GM23338 (cell line): ENCODE measurements at regions not wholly inside any gene's neighbourhood (a gene's known extent, or its start where the extent isn't known, plus 50 kb on each side); places are given as distances from the start of the nearest gene placed in this dataset.

Experiments
- ATAC-seq: fragments of 200-7000 bp; cut with Tn5 transposase; 3 replicates; pipeline ENCODE4 v1.9.1; 2020
- DNase-seq: peaks from one replicate; pipeline ENCODE4 v3.0.0-alpha.2; 2015; ENCODE audit warnings: low spot score
- H2AFZ ChIP-seq: fragments of 200-600 bp; sonication (generic); 2 replicates; pipeline ENCODE4 v1.8.0; 2016; ENCODE audit warnings: antibody characterized with exemption, mild to moderate bottlenecking, moderate library complexity
- H3F3A ChIP-seq: fragments of 200-600 bp; sonication (generic); replicated peaks from 2 replicates; pipeline ENCODE4 v1.8.0; 2017; ENCODE audit warnings: antibody characterized with exemption, mixed run types, low read depth
- H3K27ac ChIP-seq: fragments of 200-600 bp; sonication (generic); 2 replicates; pipeline ENCODE4 v1.6.1; 2016; ENCODE audit warnings: low read depth
- H3K27me3 ChIP-seq: fragments of 200-600 bp; sonication (generic); 2 replicates; pipeline ENCODE4 v1.8.0; 2016; ENCODE audit warnings: mild to moderate bottlenecking, mixed run types, moderate library complexity; ENCODE audit not compliant: insufficient read depth
- H3K36me3 ChIP-seq: fragments of 200-600 bp; sonication (generic); 2 replicates; pipeline ENCODE4 v1.8.0; 2016; ENCODE audit warnings: mild to moderate bottlenecking; ENCODE audit not compliant: insufficient read depth
- H3K4me1 ChIP-seq: fragments of 200-600 bp; sonication (generic); 2 replicates; pipeline ENCODE4 v1.8.0; 2016; ENCODE audit warnings: mild to moderate bottlenecking, moderate library complexity; ENCODE audit not compliant: insufficient read depth
- H3K4me2 ChIP-seq: fragments of 200-600 bp; sonication (generic); 2 replicates; pipeline ENCODE4 v1.7.1; 2017; ENCODE audit warnings: mixed run types
- H3K4me3 ChIP-seq: fragments of 200-600 bp; sonication (generic); 2 replicates; pipeline ENCODE4 v1.6.1; 2016; ENCODE audit warnings: mixed run types
- H3K79me2 ChIP-seq: fragments of 200-600 bp; sonication (generic); replicated peaks from 2 replicates; pipeline ENCODE4 v1.8.0; 2017; ENCODE audit warnings: mild to moderate bottlenecking; ENCODE audit not compliant: insufficient read depth
- H3K9me2 ChIP-seq: fragments of 200-600 bp; sonication (generic); 2 replicates; pipeline ENCODE4 v1.8.0; 2017; ENCODE audit not compliant: insufficient read depth
- H4K20me1 ChIP-seq: fragments of 200-600 bp; sonication (generic); replicated peaks from 2 replicates; pipeline ENCODE4 v1.8.0; 2017; ENCODE audit warnings: mild to moderate bottlenecking; ENCODE audit not compliant: insufficient read depth
- H3K27ac Mint-ChIP-seq: 2 replicates; pipeline ENCODE4 v1.8.0; 2020; ENCODE audit warnings: inconsistent platforms, mild to moderate bottlenecking, moderate library complexity, mixed read lengths
- H3K27me3 Mint-ChIP-seq: 3 replicates; pipeline ENCODE4 v1.8.0; 2022; ENCODE audit warnings: low read depth, mild to moderate bottlenecking, moderate library complexity, mixed read lengths, inconsistent platforms; ENCODE audit not compliant: insufficient read depth, poor library complexity
- H3K36me3 Mint-ChIP-seq: 3 replicates; pipeline ENCODE4 v1.8.0; 2021; ENCODE audit warnings: low read depth, mild to moderate bottlenecking, inconsistent platforms, moderate library complexity, mixed read lengths
- H3K4me1 Mint-ChIP-seq: 3 replicates; pipeline ENCODE4 v1.8.0; 2020; ENCODE audit warnings: mild to moderate bottlenecking, inconsistent platforms, mixed read lengths
- H3K4me3 Mint-ChIP-seq: 3 replicates; pipeline ENCODE4 v1.8.0; 2021; ENCODE audit warnings: moderate library complexity, mild to moderate bottlenecking, inconsistent platforms, mixed read lengths
- H3K9me3 Mint-ChIP-seq: 3 replicates; pipeline ENCODE4 v1.8.0; 2020; ENCODE audit warnings: moderate library complexity, mild to moderate bottlenecking, inconsistent platforms, mixed read lengths
- CREB1 ChIP-seq: fragments of 250-450 bp; sonication (Bioruptor Pico); IDR thresholded peaks from 2 replicates; pipeline ENCODE4 v1.5.0; 2020; ENCODE audit warnings: low read depth, mild to moderate bottlenecking, moderate library complexity
- CTCF ChIP-seq, 2 experiments: fragments of 200-600 bp in 1 of 2; sonication (generic) in 1 of 2; conservative IDR thresholded peaks; 2 replicates each; pipeline versions ENCODE4 v1.5.1 to v1.6.1; 2016 to 2017; ENCODE audit warnings: antibody characterized with exemption in 2 of 2, low read depth in 2 of 2, mild to moderate bottlenecking in 2 of 2, moderate library complexity in 1 of 2
- ETS1 ChIP-seq: IDR thresholded peaks from 2 replicates; pipeline ENCODE4 v1.6.1; 2016; ENCODE audit warnings: antibody characterized with exemption
- EZH2phosphoT487 ChIP-seq: fragments of 200-600 bp; sonication (generic); IDR thresholded peaks from one replicate; pipeline ENCODE4 v1.8.1; 2018; ENCODE audit warnings: antibody characterized with exemption; ENCODE audit not compliant: unreplicated experiment
- NANOG ChIP-seq: IDR thresholded peaks from 2 replicates; pipeline ENCODE4 v1.6.1; 2016; ENCODE audit warnings: antibody characterized with exemption, borderline replicate concordance
- STAT1 ChIP-seq: IDR thresholded peaks from one replicate; pipeline ENCODE4 v1.6.1; 2016; ENCODE audit warnings: antibody characterized with exemption; ENCODE audit not compliant: unreplicated experiment
- ZNF114 ChIP-seq: fragments of 250-450 bp; sonication (Bioruptor Pico); IDR thresholded peaks from 2 replicates; pipeline ENCODE4 v1.5.0; 2020; ENCODE audit warnings: mild to moderate bottlenecking, moderate library complexity
- ZNF462 ChIP-seq: fragments of 250-450 bp; sonication (Bioruptor Pico); IDR thresholded peaks from 2 replicates; pipeline ENCODE4 v1.5.0; 2020; ENCODE audit warnings: mild to moderate bottlenecking, moderate library complexity

GRCh38 chr11:86179646-86180064, 64.9 kb upstream of the EED start (continued):
- TF ChIP-seq EZH2phosphoT487, result no peak
- TF ChIP-seq ETS1, result no peak

- H3K9me2 ChIP-seq, result no peaks in the 10 kb centered on the region
- no peaks in the 10 kb centered on the region for H3K79me2 ChIP-seq
- no peaks in the 10 kb centered on the region for H3K27me3 ChIP-seq
- H3K36me3 Mint-ChIP-seq, result no peaks in the 10 kb centered on the region
- H3K27me3 Mint-ChIP-seq, result no peaks in the 10 kb centered on the region
- no peak overlapping the region for H3K4me3 ChIP-seq
- no peaks in the 10 kb centered on the region for H3K4me1 Mint-ChIP-seq
- no peaks in the 10 kb centered on the region for H3F3A ChIP-seq
- no peak for TF ChIP-seq NANOG
- ATAC-seq, result no peak
- no peak for DNase-seq
- H3K4me2 ChIP-seq, result no peak overlapping the region
- no peak overlapping the region for H3K4me3 Mint-ChIP-seq
- H3K9me3 Mint-ChIP-seq, result no peaks in the 10 kb centered on the region
- no peaks in the 10 kb centered on the region for H3K36me3 ChIP-seq
- no peak overlapping the region for H3K27ac Mint-ChIP-seq
- no peak overlapping the region for H3K27ac ChIP-seq
- H4K20me1 ChIP-seq, result no peaks in the 10 kb centered on the region
- no peaks in the 10 kb centered on the region for H3K4me1 ChIP-seq
- no peak overlapping the region for H2AFZ ChIP-seq
These were observed 67.3 kb upstream of the EED start for GRCh38 chr11:86177302-86177701.

- DNase-seq (no peak), ATAC-seq (no peak)
- Histone ChIP-seq H3K27ac (no peak overlapping the region), H3K79me2 (no peaks in the 10 kb centered on the region), H3K27me3 (no peaks in the 10 kb centered on the region), H3K4me1 (no peaks in the 10 kb centered on the region; the same call in 1 of the 2 replicates), H4K20me1 (no peaks in the 10 kb centered on the region), H3K4me3 (no peak overlapping the region), H3F3A (no peaks in the 10 kb centered on the region), H2AFZ (no peak overlapping the region), H3K9me2 (no peaks in the 10 kb centered on the region), H3K36me3 (no peaks in the 10 kb centered on the region), H3K4me2 (no peak overlapping the region)
- Mint-ChIP-seq H3K4me1 (no peaks in the 10 kb centered on the region; the same call in 2 of the 3 replicates), H3K27ac (no peak overlapping the region), H3K36me3 (no peaks in the 10 kb centered on the region), H3K27me3 (no peaks in the 10 kb centered on the region), H3K4me3 (no peak overlapping the region), H3K9me3 (no peaks in the 10 kb centered on the region)
- no peak for TF ChIP-seq ZNF114 (CRISPR knock-in tag)
- TF ChIP-seq NANOG, result no peak
- no peak for TF ChIP-seq CTCF (conservative IDR thresholded peaks at IDR 0.05; ENCODE audit: low read depth in 2 of 2)
- TF ChIP-seq ETS1, result no peak
- no peak for TF ChIP-seq STAT1
- no peak for TF ChIP-seq CREB1
- no peak for TF ChIP-seq ZNF462 (CRISPR knock-in tag)
These were observed 68.2 kb upstream of the EED start for GRCh38 chr11:86176165-86176884.
